Parathyroid adenoma (tissue), 2 donors: ENCODE measurements at regions not wholly inside any gene's neighbourhood (a gene's known extent, or its start where the extent isn't known, plus 50 kb on each side); places are given as distances from the start of the nearest gene placed in this dataset.

ENCODE experiments used
- H2AFZ ChIP-seq: fragments of 300-600 bp; sonication (generic); one replicate; pipeline ENCODE4 v1.7.0; 2017; ENCODE audit warnings: antibody characterized with exemption, mild to moderate bottlenecking
- H3K27ac ChIP-seq: fragments of 300-600 bp; sonication (generic); one replicate; pipeline ENCODE4 v1.7.0; 2017
- H3K27me3 ChIP-seq: fragments of 300-600 bp; sonication (generic); one replicate; pipeline ENCODE4 v1.7.0; 2017; ENCODE audit warnings: low read length; ENCODE audit not compliant: control insufficient read depth, insufficient read depth
- H3K36me3 ChIP-seq: fragments of 300-600 bp; sonication (generic); one replicate; pipeline ENCODE4 v1.7.0; 2017; ENCODE audit warnings: low read length; ENCODE audit not compliant: control insufficient read depth, insufficient read depth
- H3K4me1 ChIP-seq: fragments of 300-600 bp; sonication (generic); one replicate; pipeline ENCODE4 v1.7.0; 2017; ENCODE audit warnings: control low read depth
- H3K4me2 ChIP-seq: fragments of 300-600 bp; sonication (generic); one replicate; pipeline ENCODE4 v1.7.0; 2017; ENCODE audit warnings: low read length
- H3K4me3 ChIP-seq: fragments of 300-600 bp; sonication (generic); one replicate; pipeline ENCODE4 v1.7.0; 2017; ENCODE audit warnings: low read depth, low read length
- H3K79me2 ChIP-seq: fragments of 300-600 bp; sonication (generic); one replicate; pipeline ENCODE4 v1.7.0; 2017; ENCODE audit warnings: control low read depth
- H3K9ac ChIP-seq: fragments of 300-600 bp; sonication (generic); one replicate; pipeline ENCODE4 v1.7.0; 2017; ENCODE audit warnings: mild to moderate bottlenecking
- H3K9me3 ChIP-seq: fragments of 300-600 bp; sonication (generic); one replicate; pipeline ENCODE4 v1.7.0; 2017; ENCODE audit warnings: low read length; ENCODE audit not compliant: control insufficient read depth
- TF ChIP-seq, protein P1 (sequence below): fragments of 300-600 bp; sonication (generic); IDR thresholded peaks from one replicate; pipeline ENCODE4 v1.7.0; 2017; ENCODE audit warnings: antibody characterized with exemption, mild to moderate bottlenecking
- donor health status: primary hyperparathyroidism.

DNA sequence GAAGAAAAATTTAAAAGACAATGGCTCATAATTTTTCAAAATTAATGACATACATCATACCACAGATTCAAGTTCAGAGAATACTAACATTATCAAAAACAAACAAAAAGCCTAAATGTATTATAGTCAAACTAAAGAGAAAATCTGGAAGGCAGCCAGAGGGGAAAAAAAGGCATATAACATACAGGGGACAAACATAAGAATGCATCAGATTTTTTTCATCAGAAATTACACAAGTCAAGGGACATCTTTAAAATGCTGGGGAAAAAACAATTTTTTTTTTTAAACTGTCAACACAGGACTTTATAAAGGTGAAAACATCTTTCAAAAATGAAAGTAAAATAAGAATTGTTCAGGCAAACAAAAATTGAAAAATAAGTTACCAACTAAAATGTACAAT, 478.4 kb upstream of the PLXNA2 start:
- Histone ChIP-seq H3K27me3 (no peaks in the 10 kb centered on the region), H2AFZ (no peak overlapping the region), H3K4me2 (no peak overlapping the region), H3K4me1 (no peaks in the 10 kb centered on the region), H3K36me3 (no peaks in the 10 kb centered on the region), H3K9me3 (no peaks in the 10 kb centered on the region), H3K9ac (no peak overlapping the region), H3K27ac (no peak overlapping the region), H3K4me3 (no peak overlapping the region), H3K79me2 (no peaks in the 10 kb centered on the region)
- TF ChIP-seq, protein P1, sequence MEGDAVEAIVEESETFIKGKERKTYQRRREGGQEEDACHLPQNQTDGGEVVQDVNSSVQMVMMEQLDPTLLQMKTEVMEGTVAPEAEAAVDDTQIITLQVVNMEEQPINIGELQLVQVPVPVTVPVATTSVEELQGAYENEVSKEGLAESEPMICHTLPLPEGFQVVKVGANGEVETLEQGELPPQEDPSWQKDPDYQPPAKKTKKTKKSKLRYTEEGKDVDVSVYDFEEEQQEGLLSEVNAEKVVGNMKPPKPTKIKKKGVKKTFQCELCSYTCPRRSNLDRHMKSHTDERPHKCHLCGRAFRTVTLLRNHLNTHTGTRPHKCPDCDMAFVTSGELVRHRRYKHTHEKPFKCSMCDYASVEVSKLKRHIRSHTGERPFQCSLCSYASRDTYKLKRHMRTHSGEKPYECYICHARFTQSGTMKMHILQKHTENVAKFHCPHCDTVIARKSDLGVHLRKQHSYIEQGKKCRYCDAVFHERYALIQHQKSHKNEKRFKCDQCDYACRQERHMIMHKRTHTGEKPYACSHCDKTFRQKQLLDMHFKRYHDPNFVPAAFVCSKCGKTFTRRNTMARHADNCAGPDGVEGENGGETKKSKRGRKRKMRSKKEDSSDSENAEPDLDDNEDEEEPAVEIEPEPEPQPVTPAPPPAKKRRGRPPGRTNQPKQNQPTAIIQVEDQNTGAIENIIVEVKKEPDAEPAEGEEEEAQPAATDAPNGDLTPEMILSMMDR: no peak

DNA sequence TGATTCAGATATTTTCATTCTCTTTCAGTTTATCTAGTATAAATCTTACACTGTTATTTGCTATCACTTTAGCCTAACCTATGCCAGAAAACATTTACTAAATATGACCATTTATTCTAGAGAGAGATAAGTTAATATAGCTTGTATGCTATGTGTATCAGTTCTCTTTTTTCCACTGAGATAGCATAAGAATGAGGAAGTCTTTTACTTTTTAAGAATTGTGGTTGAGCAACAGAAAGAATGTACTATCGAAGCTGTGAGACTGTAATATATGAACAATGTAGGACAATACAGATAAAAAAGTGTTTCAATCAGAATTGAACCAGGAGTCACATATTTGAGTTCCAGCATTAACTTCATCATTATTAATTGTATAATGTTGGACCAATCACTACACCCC, 479.9 kb upstream of the PLXNA2 start:
- Histone ChIP-seq H3K27ac (no peak overlapping the region), H3K27me3 (no peaks in the 10 kb centered on the region), H3K4me1 (no peaks in the 10 kb centered on the region), H3K4me3 (no peak overlapping the region), H3K9me3 (no peaks in the 10 kb centered on the region), H3K4me2 (no peak overlapping the region), H3K79me2 (no peaks in the 10 kb centered on the region), H3K9ac (no peak overlapping the region), H3K36me3 (no peaks in the 10 kb centered on the region), H2AFZ (no peak overlapping the region)
- TF ChIP-seq, protein P1: no peak

DNA sequence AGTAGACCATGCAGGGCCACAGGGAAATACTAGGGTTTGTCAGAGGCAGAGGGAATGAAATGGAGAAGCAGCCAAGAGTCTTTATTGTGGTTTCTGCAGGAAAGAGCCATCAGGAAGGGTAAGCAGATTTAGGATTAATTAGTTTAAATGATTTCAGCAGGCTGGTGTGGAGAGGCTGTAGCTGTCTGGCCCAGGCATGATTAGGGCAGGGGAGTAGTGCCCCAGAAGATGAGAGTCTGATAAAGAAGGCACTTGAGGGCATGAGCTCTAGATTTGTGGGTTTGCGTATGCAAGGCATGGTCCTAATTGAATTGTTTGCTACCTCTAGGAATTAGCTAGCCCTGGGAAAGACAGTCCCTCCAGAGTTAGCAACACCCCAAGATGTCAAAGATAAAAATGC, 484.6 kb upstream of the PLXNA2 start:
- Histone ChIP-seq H3K9me3 (no peaks in the 10 kb centered on the region), H3K9ac (no peak overlapping the region), H3K4me1 (no peaks in the 10 kb centered on the region), H3K36me3 (no peaks in the 10 kb centered on the region), H3K27me3 (no peaks in the 10 kb centered on the region), H3K4me2 (no peak overlapping the region), H3K27ac (no peak overlapping the region), H3K79me2 (no peaks in the 10 kb centered on the region), H3K4me3 (no peak overlapping the region), H2AFZ (no peak overlapping the region)
- TF ChIP-seq, protein P1: no peak

DNA sequence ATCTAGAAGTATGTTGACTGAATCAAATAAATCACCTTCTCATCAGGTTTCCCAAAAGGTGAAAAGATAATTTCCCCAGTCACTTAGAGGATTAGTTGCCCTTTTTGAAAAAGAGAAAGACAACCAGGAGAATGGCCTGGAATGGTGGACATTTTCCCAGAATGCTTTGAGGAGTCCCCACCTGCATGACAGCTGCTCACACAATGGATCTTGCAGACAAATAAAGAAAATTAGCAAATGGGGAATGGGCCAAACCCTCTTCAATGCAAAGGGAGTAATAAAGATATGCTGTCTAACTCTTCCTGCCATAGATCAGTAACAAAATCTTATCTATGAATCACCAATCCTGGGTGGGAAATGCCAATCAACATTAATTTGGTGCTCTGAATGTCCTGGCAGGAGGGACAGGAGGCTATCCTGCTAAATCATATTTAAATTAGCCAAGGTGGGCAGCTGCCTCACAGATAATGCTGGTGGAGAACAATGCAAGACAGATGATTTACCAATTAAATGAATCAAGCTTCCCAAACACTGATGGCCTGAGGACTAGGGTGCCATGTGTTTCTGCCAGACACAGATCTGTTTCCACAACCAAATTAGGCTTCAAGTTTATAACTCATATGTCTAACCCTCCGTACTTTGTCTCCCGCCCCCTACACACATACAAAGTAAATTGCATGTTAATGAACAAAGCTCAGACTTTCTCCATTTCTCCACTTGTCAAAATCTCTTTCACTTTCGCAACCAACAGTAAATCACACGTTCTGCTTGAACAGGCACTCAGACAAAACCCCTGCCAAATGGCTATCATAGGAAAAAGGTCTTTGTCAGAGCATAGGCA, 488.0 kb upstream of the PLXNA2 start:
- H3K9me3 ChIP-seq: no peaks in the 10 kb centered on the region
- TF ChIP-seq, protein P1: no peak
- H3K4me3 ChIP-seq: no peak overlapping the region
- no peak overlapping the region for H3K9ac ChIP-seq
- H3K4me2 ChIP-seq: no peak overlapping the region
- H3K4me1 ChIP-seq: no peaks in the 10 kb centered on the region
- H3K79me2 ChIP-seq: no peaks in the 10 kb centered on the region
- H2AFZ ChIP-seq: no peak overlapping the region
- H3K36me3 ChIP-seq: no peaks in the 10 kb centered on the region
- no peaks in the 10 kb centered on the region for H3K27me3 ChIP-seq
- H3K27ac ChIP-seq: no peak overlapping the region

GRCh38 chr1:208737161-208737560, 493.0 kb upstream of the PLXNA2 start:
- Histone ChIP-seq H3K36me3 (no peaks in the 10 kb centered on the region), H2AFZ (no peak overlapping the region), H3K4me1 (no peaks in the 10 kb centered on the region), H3K27ac (no peak overlapping the region), H3K9ac (no peak overlapping the region), H3K9me3 (no peaks in the 10 kb centered on the region), H3K4me3 (no peak overlapping the region), H3K27me3 (no peaks in the 10 kb centered on the region), H3K79me2 (no peaks in the 10 kb centered on the region), H3K4me2 (no peak overlapping the region)
- TF ChIP-seq, protein P1: no peak
